ENCODE measurements at regions not wholly inside any gene's neighbourhood (a gene's known extent, or its start where the extent isn't known, plus 50 kb on each side); places are given as distances from the start of the nearest gene placed in this dataset.

- whole genome bisulfite sequencing = 56% methylated on average over 1 of the region's 1 CpG
- Histone ChIP-seq H3K36me3 (ENCODE audit: control insufficient read depth in 4 of 4, insufficient read depth in 3 of 4, low read depth in 1 of 4, low read length in 3 of 4) (no peaks in the 10 kb centered on the region), H3K27me3 (ENCODE audit: control insufficient read depth in 4 of 4, insufficient read depth in 4 of 4, low read length in 3 of 4) (no peaks in the 10 kb centered on the region), H3K9me3 (ENCODE audit: control insufficient read depth in 4 of 4, low read length in 3 of 4) (no peaks in the 10 kb centered on the region), H3K4me1 (ENCODE audit: control insufficient read depth in 4 of 4, insufficient read depth in 4 of 4, low read length in 3 of 4) (peaks cover 0 to 5% (median 2%) of the 10 kb centered on the region in 4 donors), H3K9ac (ENCODE audit: low read depth in 1 of 2, low read length in 2 of 2) (no peak overlapping the region), H3K4me3 (ENCODE audit: low read depth in 1 of 3, low read length in 3 of 3) (no peak overlapping the region), H3K27ac (ENCODE audit: low read depth in 1 of 2, low read length in 2 of 2) (no peak overlapping the region)
- DNase-seq (ENCODE audit: low spot score) = no peak
- no peak for TF ChIP-seq RAD21 (IDR thresholded peaks at IDR 0.05)
- no peak for TF ChIP-seq FOXA1 (IDR thresholded peaks at IDR 0.05)
- TF ChIP-seq, protein P1, sequence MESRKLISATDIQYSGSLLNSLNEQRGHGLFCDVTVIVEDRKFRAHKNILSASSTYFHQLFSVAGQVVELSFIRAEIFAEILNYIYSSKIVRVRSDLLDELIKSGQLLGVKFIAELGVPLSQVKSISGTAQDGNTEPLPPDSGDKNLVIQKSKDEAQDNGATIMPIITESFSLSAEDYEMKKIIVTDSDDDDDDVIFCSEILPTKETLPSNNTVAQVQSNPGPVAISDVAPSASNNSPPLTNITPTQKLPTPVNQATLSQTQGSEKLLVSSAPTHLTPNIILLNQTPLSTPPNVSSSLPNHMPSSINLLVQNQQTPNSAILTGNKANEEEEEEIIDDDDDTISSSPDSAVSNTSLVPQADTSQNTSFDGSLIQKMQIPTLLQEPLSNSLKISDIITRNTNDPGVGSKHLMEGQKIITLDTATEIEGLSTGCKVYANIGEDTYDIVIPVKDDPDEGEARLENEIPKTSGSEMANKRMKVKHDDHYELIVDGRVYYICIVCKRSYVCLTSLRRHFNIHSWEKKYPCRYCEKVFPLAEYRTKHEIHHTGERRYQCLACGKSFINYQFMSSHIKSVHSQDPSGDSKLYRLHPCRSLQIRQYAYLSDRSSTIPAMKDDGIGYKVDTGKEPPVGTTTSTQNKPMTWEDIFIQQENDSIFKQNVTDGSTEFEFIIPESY (IDR thresholded peaks at IDR 0.05) = no peak
- TF ChIP-seq YY1 (IDR thresholded peaks at IDR 0.05) = no peak
- TF ChIP-seq, protein P2, sequence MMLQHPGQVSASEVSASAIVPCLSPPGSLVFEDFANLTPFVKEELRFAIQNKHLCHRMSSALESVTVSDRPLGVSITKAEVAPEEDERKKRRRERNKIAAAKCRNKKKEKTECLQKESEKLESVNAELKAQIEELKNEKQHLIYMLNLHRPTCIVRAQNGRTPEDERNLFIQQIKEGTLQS (IDR thresholded peaks at IDR 0.05) = no peak
- no peak for TF ChIP-seq JUND (IDR thresholded peaks at IDR 0.05)
- no peak for TF ChIP-seq MAX (IDR thresholded peaks at IDR 0.05)
- no peak for TF ChIP-seq CTCF (IDR thresholded peaks at IDR 0.05; ENCODE audit: low read depth, low read length, missing input control)
- no peak for TF ChIP-seq TAF1 (conservative IDR thresholded peaks at IDR 0.05)
- TF ChIP-seq RXRA (IDR thresholded peaks at IDR 0.05) = no peak
- TF ChIP-seq NR2F2 (IDR thresholded peaks at IDR 0.05) = no peak
- TF ChIP-seq HNF4A (conservative IDR thresholded peaks at IDR 0.05) = no peak
- TF ChIP-seq REST (IDR thresholded peaks at IDR 0.05) = no peak
- no peak for TF ChIP-seq GABPA (IDR thresholded peaks at IDR 0.05 in 1 of 2, conservative IDR thresholded peaks at IDR 0.05 in 1 of 2)
- no peak for TF ChIP-seq HNF4G (IDR thresholded peaks at IDR 0.05)
- no peak for TF ChIP-seq SP1 (IDR thresholded peaks at IDR 0.05)
- no peak for TF ChIP-seq FOXA2 (IDR thresholded peaks at IDR 0.05)
Measured at GRCh38 chr17:53948323-53948722, 125.6 kb downstream of the KIF2B start.

Measured in liver (tissue), 8 donors.